Breast epithelium (tissue), 3 donors: ENCODE measurements at regions not wholly inside any gene's neighbourhood (a gene's known extent, or its start where the extent isn't known, plus 50 kb on each side); places are given as distances from the start of the nearest gene placed in this dataset.

Experiments
- POLR2A ChIP-seq: fragments of 450-650 bp; IDR thresholded peaks from one replicate; pipeline ENCODE4 v1.6.1; 2016; ENCODE audit warnings: antibody characterized with exemption, mild to moderate bottlenecking, moderate library complexity
- TF ChIP-seq, protein P1 (sequence below), 3 donors: fragments of 450-650 bp; IDR thresholded peaks; one replicate each; pipeline ENCODE4 v1.5.1; 2016 to 2017; ENCODE audit warnings: antibody characterized with exemption in 3 of 3, mild to moderate bottlenecking in 3 of 3, moderate library complexity in 3 of 3

DNA sequence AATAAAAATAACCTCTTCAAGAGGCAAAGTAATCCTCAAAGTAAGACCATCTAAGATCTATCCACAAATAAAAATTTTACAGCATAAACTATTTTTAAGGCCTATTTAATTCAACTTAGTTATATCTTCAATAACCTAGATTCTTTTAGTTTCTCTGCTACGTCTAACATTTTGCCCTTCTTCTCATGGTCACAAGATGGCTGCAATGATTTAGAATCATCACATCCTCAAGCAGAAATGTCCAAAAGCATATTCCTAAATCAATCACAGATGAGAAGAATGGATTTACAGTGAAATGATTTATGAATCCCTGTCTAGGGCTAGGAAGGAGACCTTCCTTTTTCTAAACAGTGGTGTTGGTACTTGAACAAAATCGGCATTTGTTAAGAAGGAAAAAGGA lies 304.7 kb downstream of the ARHGAP12 start:
- TF ChIP-seq POLR2A, result no peak
- TF ChIP-seq, protein P1, sequence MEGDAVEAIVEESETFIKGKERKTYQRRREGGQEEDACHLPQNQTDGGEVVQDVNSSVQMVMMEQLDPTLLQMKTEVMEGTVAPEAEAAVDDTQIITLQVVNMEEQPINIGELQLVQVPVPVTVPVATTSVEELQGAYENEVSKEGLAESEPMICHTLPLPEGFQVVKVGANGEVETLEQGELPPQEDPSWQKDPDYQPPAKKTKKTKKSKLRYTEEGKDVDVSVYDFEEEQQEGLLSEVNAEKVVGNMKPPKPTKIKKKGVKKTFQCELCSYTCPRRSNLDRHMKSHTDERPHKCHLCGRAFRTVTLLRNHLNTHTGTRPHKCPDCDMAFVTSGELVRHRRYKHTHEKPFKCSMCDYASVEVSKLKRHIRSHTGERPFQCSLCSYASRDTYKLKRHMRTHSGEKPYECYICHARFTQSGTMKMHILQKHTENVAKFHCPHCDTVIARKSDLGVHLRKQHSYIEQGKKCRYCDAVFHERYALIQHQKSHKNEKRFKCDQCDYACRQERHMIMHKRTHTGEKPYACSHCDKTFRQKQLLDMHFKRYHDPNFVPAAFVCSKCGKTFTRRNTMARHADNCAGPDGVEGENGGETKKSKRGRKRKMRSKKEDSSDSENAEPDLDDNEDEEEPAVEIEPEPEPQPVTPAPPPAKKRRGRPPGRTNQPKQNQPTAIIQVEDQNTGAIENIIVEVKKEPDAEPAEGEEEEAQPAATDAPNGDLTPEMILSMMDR (IDR thresholded peaks at IDR 0.05), result no peak
